Globus pallidus (tissue), 1 donor: ENCODE measurements at regions not wholly inside any gene's neighbourhood (a gene's known extent, or its start where the extent isn't known, plus 50 kb on each side); places are given as distances from the start of the nearest gene placed in this dataset.

Source experiments
- DNase-seq: peaks from one replicate; pipeline ENCODE4 v3.0.0-alpha.2; 2015; ENCODE audit warnings: low spot score

GRCh38 chr6:2465336-2465735 lies 219.9 kb upstream of the GMDS start:
- DNase-seq = no peak

GRCh38 chr6:2464641-2465040 lies 219.2 kb upstream of the GMDS start:
- no peak for DNase-seq

- DNase-seq = no peak
These were observed 217.4 kb upstream of the GMDS start for GRCh38 chr6:2462831-2463230.

- peak; percentile 10 for DNase-seq
These were observed 214.9 kb upstream of the GMDS start for GRCh38 chr6:2460216-2460745.

- DNase-seq = no peak
These were observed 208.8 kb upstream of the GMDS start for GRCh38 chr6:2454180-2454579.

GRCh38 chr6:2450546-2450945 lies 205.1 kb upstream of the GMDS start:
- no peak for DNase-seq

- DNase-seq = no peak
These were observed 204.2 kb upstream of the GMDS start for GRCh38 chr6:2449572-2449940.

- DNase-seq = peak; percentile 48
These were observed 203.6 kb upstream of the GMDS start for GRCh38 chr6:2448826-2449571.

GRCh38 chr6:2447931-2448330 lies 202.5 kb upstream of the GMDS start:
- no peak for DNase-seq

- no peak for DNase-seq
These were observed 202.0 kb upstream of the GMDS start for GRCh38 chr6:2447318-2447920.

- no peak for DNase-seq
These were observed 196.4 kb upstream of the GMDS start for GRCh38 chr6:2441601-2442475.

GRCh38 chr6:2440516-2440915 lies 195.1 kb upstream of the GMDS start:
- DNase-seq = no peak

- DNase-seq = no peak
These were observed 194.2 kb upstream of the GMDS start for GRCh38 chr6:2439632-2440031.

GRCh38 chr6:2439082-2439481 lies 193.7 kb upstream of the GMDS start:
- no peak for DNase-seq

- no peak for DNase-seq
These were observed 191.2 kb upstream of the GMDS start for GRCh38 chr6:2436410-2437154.

GRCh38 chr6:2435323-2435722 lies 189.9 kb upstream of the GMDS start:
- DNase-seq = no peak

- DNase-seq = no peak
These were observed 189.5 kb upstream of the GMDS start for GRCh38 chr6:2434912-2435311.

GRCh38 chr6:2434116-2434515 lies 188.7 kb upstream of the GMDS start:
- DNase-seq = no peak

- DNase-seq = no peak
These were observed 188.3 kb upstream of the GMDS start for GRCh38 chr6:2433711-2434110.

GRCh38 chr6:2433266-2433665 lies 187.9 kb upstream of the GMDS start:
- no peak for DNase-seq

- DNase-seq = no peak
These were observed 186.9 kb upstream of the GMDS start for GRCh38 chr6:2432292-2432691.

- no peak for DNase-seq
These were observed 185.2 kb upstream of the GMDS start for GRCh38 chr6:2430612-2431011.
